H1 (cell line): ENCODE measurements at regions not wholly inside any gene's neighbourhood (a gene's known extent, or its start where the extent isn't known, plus 50 kb on each side); places are given as distances from the start of the nearest gene placed in this dataset.

ENCODE experiments used
- CTCF ChIA-PET: fragments of 300-600 bp; sonication (Branson Sonifier 250); formaldehyde crosslinking; loops from one replicate; lab custom pipeline; 2021; ENCODE audit not compliant: partially characterized antibody; lab: Charles Lee
- POLR2A ChIA-PET: fragments of 300-600 bp; sonication (Branson Sonifier 250); formaldehyde crosslinking; loops from one replicate; lab custom pipeline; 2021; ENCODE audit warnings: inconsistent platforms; ENCODE audit not compliant: partially characterized antibody; lab: Charles Lee
- DNase-seq, 2 experiments: peaks; one replicate each; pipeline versions ENCODE4 v3.0.0 to v3.0.0-alpha.2; 2010 to 2022; ENCODE audit warnings: low spot score in 2 of 2, low read depth in 1 of 2, mixed read lengths in 1 of 2
- FAIRE-seq: peaks from 2 replicates; lab custom pipeline; 2011; peaks lifted over from hg19 to GRCh38; lab: Jason Lieb, UNC
- H2AFZ ChIP-seq: 2 replicates; pipeline ENCODE4 v1.8.1; 2012; ENCODE audit warnings: low read length, inconsistent platforms
- H2AK5ac ChIP-seq: 2 replicates; pipeline ENCODE4 v1.6.1; 2013; ENCODE audit warnings: low read depth, low read length
- H2BK120ac ChIP-seq: replicated peaks from 2 replicates; pipeline ENCODE3; 2013; ENCODE audit warnings: low read depth, low read length, inconsistent platforms
- H2BK12ac ChIP-seq: 2 replicates; pipeline ENCODE4 v1.6.1; 2013; ENCODE audit warnings: low read depth, low read length
- H2BK15ac ChIP-seq: 2 replicates; pipeline ENCODE4 v1.6.1; 2013; ENCODE audit warnings: low read length
- H2BK20ac ChIP-seq: 2 replicates; pipeline ENCODE4 v1.6.1; 2013; ENCODE audit warnings: low read length
- H2BK5ac ChIP-seq: 2 replicates; pipeline ENCODE4 v1.6.1; 2013; ENCODE audit warnings: low read depth, low read length
- H3K14ac ChIP-seq: 2 replicates; pipeline ENCODE4 v1.6.1; 2013; ENCODE audit warnings: inconsistent platforms; ENCODE audit not compliant: insufficient read length
- H3K18ac ChIP-seq: 2 replicates; pipeline ENCODE4 v1.6.1; 2013; ENCODE audit warnings: low read length; ENCODE audit errors: extremely low read depth
- H3K23ac ChIP-seq: 2 replicates; pipeline ENCODE4 v1.6.1; 2013; ENCODE audit warnings: inconsistent platforms; ENCODE audit not compliant: insufficient read length
- H3K23me2 ChIP-seq: 2 replicates; pipeline ENCODE4 v1.6.1; 2013; ENCODE audit warnings: low read depth, low read length
- H3K27ac ChIP-seq: 2 replicates; pipeline ENCODE4 v1.6.1; 2011; ENCODE audit warnings: low read depth, low read length, inconsistent platforms
- H3K27me3 ChIP-seq, 4 experiments: replicated peaks in 1 of 4; 1 replicate in 1 of 4; 2 replicates in 3 of 4; pipeline versions ENCODE4 v1.6.1 to v1.8.1; 2011 to 2013; ENCODE audit warnings: low read length in 3 of 4, mild to moderate bottlenecking in 3 of 4, inconsistent platforms in 2 of 4, mixed read lengths in 2 of 4, moderate library complexity in 1 of 4; ENCODE audit not compliant: control insufficient read depth in 3 of 4, insufficient read depth in 3 of 4; ENCODE audit errors: extremely low read depth in 1 of 4
- H3K36me3 ChIP-seq, 4 experiments: 2 replicates each; pipeline versions ENCODE4 v1.6.1 to v1.8.1; 2011 to 2013; ENCODE audit warnings: mild to moderate bottlenecking in 4 of 4, low read length in 3 of 4, moderate library complexity in 2 of 4, control low read depth in 1 of 4, inconsistent platforms in 1 of 4; ENCODE audit not compliant: insufficient read depth in 4 of 4, control insufficient read depth in 2 of 4
- H3K4ac ChIP-seq: replicated peaks from 2 replicates; pipeline ENCODE3; 2013; ENCODE audit warnings: low read length, low read depth, mixed read lengths, inconsistent platforms; ENCODE audit not compliant: insufficient read length
- H3K4me1 ChIP-seq, 4 experiments: replicated peaks in 1 of 4; 1 replicate in 1 of 4; 2 replicates in 3 of 4; pipeline versions ENCODE4 v1.6.1 to v1.8.1; 2011 to 2013; ENCODE audit warnings: low read length in 3 of 4, inconsistent platforms in 2 of 4, mixed read lengths in 1 of 4; ENCODE audit not compliant: insufficient read depth in 4 of 4, control insufficient read depth in 3 of 4
- H3K4me2 ChIP-seq, 2 experiments: 2 replicates each; pipeline versions ENCODE4 v1.6.1 to v1.8.1; 2011 to 2013; ENCODE audit warnings: low read depth in 2 of 2, low read length in 2 of 2, control low read depth in 1 of 2, inconsistent platforms in 1 of 2, mild to moderate bottlenecking in 1 of 2; ENCODE audit not compliant: insufficient read depth in 1 of 2
- H3K4me3 ChIP-seq, 4 experiments: fragments of 200-600, 300-600 bp in 1 of 4; sonication (generic), shearing (Covaris generic), sonication (Bioruptor Twin) in 1 of 4; 2 replicates each; pipeline versions ENCODE4 v1.5.1 to v1.8.1; 2011 to 2016; ENCODE audit warnings: low read length in 4 of 4, low read depth in 3 of 4, control low read depth in 2 of 4, inconsistent platforms in 2 of 4, mild to moderate bottlenecking in 2 of 4, mixed read lengths in 1 of 4, moderate library complexity in 1 of 4; ENCODE audit not compliant: insufficient read depth in 2 of 4; ENCODE audit errors: extremely low read depth in 1 of 4
- H3K56ac ChIP-seq: replicated peaks from 2 replicates; pipeline ENCODE3; 2013; ENCODE audit warnings: low read depth, mild to moderate bottlenecking, mixed read lengths, low read length, inconsistent platforms; ENCODE audit not compliant: insufficient read length
- H3K79me1 ChIP-seq: 2 replicates; pipeline ENCODE4 v1.6.1; 2013; ENCODE audit warnings: low read depth, low read length, control low read depth
- H3K79me2 ChIP-seq, 2 experiments: 2 replicates each; pipeline versions ENCODE4 v1.6.1 to v1.8.1; 2012 to 2013; ENCODE audit warnings: low read length in 2 of 2, mild to moderate bottlenecking in 2 of 2, inconsistent platforms in 1 of 2; ENCODE audit not compliant: insufficient read depth in 2 of 2, control insufficient read depth in 1 of 2
- H3K9ac ChIP-seq, 4 experiments: replicated peaks in 1 of 4; 1 replicate in 1 of 4; 2 replicates in 3 of 4; pipeline versions ENCODE4 v1.6.1 to v1.8.1; 2011 to 2013; ENCODE audit warnings: low read depth in 3 of 4, low read length in 3 of 4, control low read depth in 2 of 4, mild to moderate bottlenecking in 2 of 4, moderate library complexity in 2 of 4, inconsistent platforms in 1 of 4; ENCODE audit errors: extremely low read depth in 1 of 4
- H3K9me3 ChIP-seq, 2 experiments: 2 replicates each; pipeline versions ENCODE4 v1.6.1 to v1.8.1; 2012 to 2013; ENCODE audit warnings: mild to moderate bottlenecking in 2 of 2, moderate library complexity in 2 of 2, control low read depth in 1 of 2, inconsistent platforms in 1 of 2, low read depth in 1 of 2, low read length in 1 of 2, mixed read lengths in 1 of 2; ENCODE audit not compliant: insufficient read depth in 2 of 2
- H4K20me1 ChIP-seq, 2 experiments: replicated peaks in 1 of 2; 2 replicates each; pipeline versions ENCODE3 to v1.8.1; 2011 to 2013; ENCODE audit warnings: inconsistent platforms in 2 of 2, low read length in 2 of 2, mild to moderate bottlenecking in 1 of 2; ENCODE audit not compliant: insufficient read depth in 2 of 2, control insufficient read depth in 1 of 2
- H4K5ac ChIP-seq: 2 replicates; pipeline ENCODE4 v1.6.1; 2013; ENCODE audit warnings: low read length, low read depth, mixed read lengths, inconsistent platforms; ENCODE audit not compliant: insufficient read length
- H4K8ac ChIP-seq: 2 replicates; pipeline ENCODE4 v1.8.0; 2013; ENCODE audit warnings: mild to moderate bottlenecking, moderate library complexity, low read length, inconsistent platforms; ENCODE audit not compliant: insufficient read depth; ENCODE audit errors: extremely low read depth
- H4K91ac ChIP-seq: replicated peaks from 2 replicates; pipeline ENCODE3; 2013; ENCODE audit warnings: low read length, mixed read lengths, inconsistent platforms; ENCODE audit not compliant: insufficient read length
- ASH2L ChIP-seq: fragments of 200-600, 300-600 bp; sonication (generic); IDR thresholded peaks from one replicate; pipeline ENCODE4 v1.7.1; 2017; ENCODE audit warnings: low read length
- BCL11A ChIP-seq, 2 experiments: IDR thresholded peaks; one replicate each; pipeline ENCODE4 v1.6.1; 2011; ENCODE audit warnings: low read depth in 2 of 2, low read length in 2 of 2, mild to moderate bottlenecking in 2 of 2
- EP300 ChIP-seq, 2 experiments: IDR thresholded peaks; 1 replicate in 1 of 2; 2 replicates in 1 of 2; pipeline ENCODE4 v1.6.1; 2011 to 2012; ENCODE audit warnings: low read depth in 2 of 2, low read length in 2 of 2, mild to moderate bottlenecking in 2 of 2, borderline replicate concordance in 1 of 2, inconsistent platforms in 1 of 2, moderate library complexity in 1 of 2
- FOSL1 ChIP-seq: IDR thresholded peaks from 2 replicates; pipeline ENCODE4 v1.6.1; 2011; ENCODE audit warnings: mild to moderate bottlenecking, low read depth, low read length, moderate library complexity; ENCODE audit not compliant: insufficient read depth
- GABPA ChIP-seq: IDR thresholded peaks from 2 replicates; pipeline ENCODE4 v1.6.1; 2011; ENCODE audit warnings: mild to moderate bottlenecking, low read length, moderate library complexity, borderline replicate concordance; ENCODE audit not compliant: insufficient read depth
- NRF1 ChIP-seq: IDR thresholded peaks from 2 replicates; pipeline ENCODE4 v1.6.1; 2011; ENCODE audit warnings: mild to moderate bottlenecking, low read depth, low read length, improper control_type of control experiment
- RAD21 ChIP-seq, 2 experiments: IDR thresholded peaks in 1 of 2; conservative IDR thresholded peaks in 1 of 2; 2 replicates each; pipeline ENCODE4 v1.6.1; 2011; ENCODE audit warnings: low read depth in 2 of 2, low read length in 2 of 2, improper control_type of control experiment in 1 of 2, inconsistent platforms in 1 of 2, mild to moderate bottlenecking in 1 of 2, moderate library complexity in 1 of 2
- RFX5 ChIP-seq: IDR thresholded peaks from 2 replicates; pipeline ENCODE4 v1.6.1; 2011; ENCODE audit warnings: low read depth, low read length, improper control_type of control experiment, borderline replicate concordance
- RNF2 ChIP-seq: fragments of 200-900, 300-1000 bp; sonication (generic); IDR thresholded peaks from 2 replicates; pipeline ENCODE4 v1.7.1; 2016; ENCODE audit warnings: borderline replicate concordance, low read depth, mild to moderate bottlenecking, antibody characterized with exemption, low read length; ENCODE audit not compliant: poor library complexity, severe bottlenecking; ENCODE audit errors: missing control alignments
- SAP30 ChIP-seq: fragments of 300-600 bp; sonication (generic); IDR thresholded peaks from 2 replicates; pipeline ENCODE4 v1.7.1; 2012; ENCODE audit warnings: low read length, moderate library complexity, mild to moderate bottlenecking, inconsistent platforms; ENCODE audit not compliant: insufficient read depth, insufficient replicate concordance
- SIN3A ChIP-seq, 2 experiments: IDR thresholded peaks in 1 of 2; conservative IDR thresholded peaks in 1 of 2; 2 replicates each; pipeline ENCODE4 v1.6.1; 2011 to 2012; ENCODE audit warnings: low read length in 2 of 2, improper control_type of control experiment in 1 of 2, low read depth in 1 of 2, mild to moderate bottlenecking in 1 of 2
- SP1 ChIP-seq: IDR thresholded peaks from 2 replicates; pipeline ENCODE4 v1.6.1; 2011; ENCODE audit warnings: low read depth, low read length
- SP4 ChIP-seq: IDR thresholded peaks from 2 replicates; pipeline ENCODE4 v1.6.1; 2012; ENCODE audit warnings: low read length, inconsistent platforms
- YY1 ChIP-seq: IDR thresholded peaks from 2 replicates; pipeline ENCODE4 v1.6.1; 2011; ENCODE audit warnings: low read depth, mild to moderate bottlenecking, low read length
- TF ChIP-seq, protein P1 (sequence below): IDR thresholded peaks from 2 replicates; pipeline ENCODE4 v1.6.1; 2012; ENCODE audit warnings: inconsistent platforms

GRCh38 chr14:85883101-85883500 is 353.2 kb downstream of the FLRT2 start:
- no peak overlapping the region for H2BK15ac ChIP-seq
- CTCF ChIA-PET, result interaction anchor here (1.5 kb wide), 1 partner anchor 152 kb away, joined by 3 read pairs; no protein-coding TSS in a partner anchor
- TF ChIP-seq FOSL1 (no peak), RAD21 (IDR thresholded peaks at IDR 0.05 in 1 of 2, conservative IDR thresholded peaks at IDR 0.05 in 1 of 2; ENCODE audit: low read depth in 2 of 2, low read length in 2 of 2) (no peak), GABPA (no peak), SIN3A (conservative IDR thresholded peaks at IDR 0.05 in 1 of 2, IDR thresholded peaks at IDR 0.05 in 1 of 2; ENCODE audit: low read depth in 1 of 2, low read length in 2 of 2) (no peak), SAP30 (no peak), SP4 (no peak), SP1 (no peak), RFX5 (no peak), YY1 (no peak), EP300 (IDR thresholded peaks at IDR 0.05; ENCODE audit: borderline replicate concordance in 1 of 2, low read depth in 2 of 2, low read length in 2 of 2) (no peak), NRF1 (no peak), RNF2 (no peak), BCL11A (IDR thresholded peaks at IDR 0.05; ENCODE audit: low read depth in 2 of 2, low read length in 2 of 2) (no peak), ASH2L (no peak)
- TF ChIP-seq, protein P1, sequence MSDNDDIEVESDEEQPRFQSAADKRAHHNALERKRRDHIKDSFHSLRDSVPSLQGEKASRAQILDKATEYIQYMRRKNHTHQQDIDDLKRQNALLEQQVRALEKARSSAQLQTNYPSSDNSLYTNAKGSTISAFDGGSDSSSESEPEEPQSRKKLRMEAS, result no peak

More at GRCh38 chr14:85883101-85883500, 353.2 kb downstream of the FLRT2 start:
- no peak for FAIRE-seq
- Histone ChIP-seq H2BK5ac (no peak overlapping the region), H3K79me2 (no peaks in the 10 kb centered on the region), H2BK20ac (no peak overlapping the region), H3K9ac (no peak overlapping the region), H2AFZ (no peak overlapping the region), H3K4me1 (peaks cover 0 to 10% (median 2%) of the 10 kb centered on the region in 4 experiments; a peak in 3 of 7 replicates), H3K36me3 (no peaks in the 10 kb centered on the region), H3K4me2 (no peak overlapping the region), H3K14ac (no peak overlapping the region), H3K4ac (no peak overlapping the region), H3K79me1 (no peaks in the 10 kb centered on the region), H2BK120ac (no peak overlapping the region), H3K9me3 (no peaks in the 10 kb centered on the region), H3K27me3 (no peaks in the 10 kb centered on the region), H3K23me2 (no peaks in the 10 kb centered on the region), H4K8ac (no peak overlapping the region), H4K91ac (no peak overlapping the region), H2BK12ac (no peak overlapping the region), H3K56ac (no peak overlapping the region), H3K4me3 (no peak overlapping the region), H4K5ac (no peak overlapping the region), H3K23ac (no peak overlapping the region), H3K27ac (no peak overlapping the region), H4K20me1 (no peaks in the 10 kb centered on the region), H3K18ac (no peak overlapping the region), H2AK5ac (no peak overlapping the region)
- POLR2A ChIA-PET, result no interaction called here
- DNase-seq, result no peak
